ENCODE measurements at regions not wholly inside any gene's neighbourhood (a gene's known extent, or its start where the extent isn't known, plus 50 kb on each side); places are given as distances from the start of the nearest gene placed in this dataset.
A peak's percentile ranks its signal among the peaks of the same experiment; 100 is the strongest.
"Not testable (repeated sequence)": the region's sequence is repeated elsewhere in the genome, so short reads cannot be mapped to it uniquely, and the experiment has no call there.

- H3K36me3 ChIP-seq (ENCODE audit: low read depth): no peaks in the 10 kb centered on the region
- intact Hi-C loops (cut with DNase I, micrococcal nuclease): no loop called here
- H3K9me3 ChIP-seq: no peaks in the 10 kb centered on the region
- H3K4me1 ChIP-seq (ENCODE audit: low read depth): no peaks in the 10 kb centered on the region
- ATAC-seq (no peak), DNase-seq (no peak)
- TF ChIP-seq CTCF (IDR thresholded peaks at IDR 0.05): no peak
- H3K4me3 ChIP-seq: no peak overlapping the region
These were observed 118.8 kb upstream of the UNC5B start for GRCh38 chr10:71093531-71093930.

GRCh38 chr10:71094712-71095390, 117.5 kb upstream of the UNC5B start:
- Histone ChIP-seq H3K36me3 (ENCODE audit: low read depth) (no peaks in the 10 kb centered on the region), H3K9me3 (no peaks in the 10 kb centered on the region), H3K4me1 (ENCODE audit: low read depth) (no peaks in the 10 kb centered on the region), H3K4me3 (no peak overlapping the region)
- no peak for ATAC-seq
- TF ChIP-seq CTCF (IDR thresholded peaks at IDR 0.05): no peak
- no peak for DNase-seq
- intact Hi-C loops (cut with DNase I, micrococcal nuclease): no loop called here

- no peak for TF ChIP-seq CTCF (IDR thresholded peaks at IDR 0.05)
- intact Hi-C loops (cut with DNase I, micrococcal nuclease): no loop called here
- H3K9me3 ChIP-seq: no peaks in the 10 kb centered on the region
- no peak for ATAC-seq
- H3K4me3 ChIP-seq: no peak overlapping the region
- H3K4me1 ChIP-seq (ENCODE audit: low read depth): no peaks in the 10 kb centered on the region
- no peak for DNase-seq
- no peaks in the 10 kb centered on the region for H3K36me3 ChIP-seq (ENCODE audit: low read depth)
These were observed 112.5 kb upstream of the UNC5B start for GRCh38 chr10:71099731-71100361.

- Histone ChIP-seq H3K9me3 (no peaks in the 10 kb centered on the region), H3K4me3 (no peak overlapping the region), H3K36me3 (ENCODE audit: low read depth) (no peaks in the 10 kb centered on the region), H3K4me1 (ENCODE audit: low read depth) (no peaks in the 10 kb centered on the region)
- ATAC-seq (no peak), DNase-seq (no peak)
- intact Hi-C loops (cut with DNase I, micrococcal nuclease): no loop called here
- TF ChIP-seq CTCF (IDR thresholded peaks at IDR 0.05): no peak
These were observed 108.4 kb upstream of the UNC5B start for GRCh38 chr10:71103961-71104360.

- peak in 1 of 3 donors; percentile 12 for DNase-seq
- intact Hi-C loops (cut with DNase I, micrococcal nuclease); ATAC-seq; H3K9me3 ChIP-seq; H3K36me3 ChIP-seq (ENCODE audit: low read depth); H3K4me3 ChIP-seq; H3K4me1 ChIP-seq (ENCODE audit: low read depth): not testable (repeated sequence)
These were observed 106.2 kb upstream of the UNC5B start for GRCh38 chr10:71106151-71106550.

- H3K4me1 ChIP-seq (ENCODE audit: low read depth); DNase-seq; H3K4me3 ChIP-seq; intact Hi-C loops (cut with DNase I, micrococcal nuclease); H3K9me3 ChIP-seq; H3K36me3 ChIP-seq (ENCODE audit: low read depth); ATAC-seq: not testable (repeated sequence)
These were observed 105.3 kb upstream of the UNC5B start for GRCh38 chr10:71107117-71107516.

- intact Hi-C loops (cut with DNase I, micrococcal nuclease); ATAC-seq; DNase-seq: not testable (repeated sequence)
These were observed 104.3 kb upstream of the UNC5B start for GRCh38 chr10:71108042-71108441.

More at GRCh38 chr10:71108042-71108441, 104.3 kb upstream of the UNC5B start:
- not testable (repeated sequence) for H3K9me3 ChIP-seq; H3K4me1 ChIP-seq (ENCODE audit: low read depth); H3K4me3 ChIP-seq; H3K36me3 ChIP-seq (ENCODE audit: low read depth)
